ENCODE measurements at regions not wholly inside any gene's neighbourhood (a gene's known extent, or its start where the extent isn't known, plus 50 kb on each side); places are given as distances from the start of the nearest gene placed in this dataset.
A peak's percentile ranks its signal among the peaks of the same experiment; 100 is the strongest.
"Not testable (repeated sequence)": the region's sequence is repeated elsewhere in the genome, so short reads cannot be mapped to it uniquely, and the experiment has no call there.

- DNase-seq (ENCODE audit: extremely low spot score in 2 of 2); H3K27me3 ChIP-seq; H3K36me3 ChIP-seq; H3K9me3 ChIP-seq; H3K4me1 ChIP-seq; intact Hi-C loops (cut with DNase I): not testable (repeated sequence)
- peak overlapping the region; percentile 33 to 40 for H3K4me3 ChIP-seq
- H3K27ac ChIP-seq, result peak overlapping the region; percentile 33
- peak; percentile 43 to 71 for TF ChIP-seq POLR2AphosphoS5 (IDR thresholded peaks at IDR 0.05; ENCODE audit: insufficient read depth in 1 of 2, low read depth in 1 of 2)
Observed at GRCh38 chr2:132347041-132347780, 69.4 kb upstream of the GPR39 start.

GRCh38 chr2:132349092-132349687, 67.4 kb upstream of the GPR39 start:
- intact Hi-C loops (cut with DNase I); DNase-seq (ENCODE audit: extremely low spot score in 2 of 2): not testable (repeated sequence)

GRCh38 chr2:132351668-132352067, 64.9 kb upstream of the GPR39 start:
- H3K9me3 ChIP-seq; H3K27me3 ChIP-seq; H3K36me3 ChIP-seq; H3K4me1 ChIP-seq; DNase-seq (ENCODE audit: extremely low spot score in 2 of 2); H3K27ac ChIP-seq; intact Hi-C loops (cut with DNase I): not testable (repeated sequence)
- peak overlapping the region in 1 of 2 donors; percentile 50 for H3K4me3 ChIP-seq

More at GRCh38 chr2:132349092-132349687, 67.4 kb upstream of the GPR39 start:
- not testable (repeated sequence) for H3K4me3 ChIP-seq, H3K36me3 ChIP-seq, H3K9me3 ChIP-seq, H3K27ac ChIP-seq, H3K27me3 ChIP-seq, H3K4me1 ChIP-seq
- peak in 2 of 3 experiments; percentile 27 to 60 for TF ChIP-seq CTCF (IDR thresholded peaks at IDR 0.05)

- DNase-seq (ENCODE audit: extremely low spot score in 2 of 2); H3K4me1 ChIP-seq; H3K36me3 ChIP-seq; intact Hi-C loops (cut with DNase I); H3K9me3 ChIP-seq; H3K27me3 ChIP-seq; H3K27ac ChIP-seq: not testable (repeated sequence)
- H3K4me3 ChIP-seq, result peak overlapping the region; percentile 50 to 57
Observed at GRCh38 chr2:132352481-132353001, 64.1 kb upstream of the GPR39 start.

- intact Hi-C loops (cut with DNase I); H3K36me3 ChIP-seq; H3K27me3 ChIP-seq; H3K9me3 ChIP-seq; DNase-seq (ENCODE audit: extremely low spot score in 2 of 2); H3K4me1 ChIP-seq: not testable (repeated sequence)
- peak overlapping the region; percentile 50 to 57 for H3K4me3 ChIP-seq
- peak in 1 of 2 donors; percentile 42 for TF ChIP-seq POLR2AphosphoS5 (IDR thresholded peaks at IDR 0.05; ENCODE audit: insufficient read depth in 1 of 2, low read depth in 1 of 2)
- peak overlapping the region; percentile 14 for H3K27ac ChIP-seq
Observed at GRCh38 chr2:132353380-132353779, 63.2 kb upstream of the GPR39 start.

- not testable (repeated sequence) for DNase-seq (ENCODE audit: extremely low spot score in 2 of 2); H3K27me3 ChIP-seq; H3K9me3 ChIP-seq
Observed at GRCh38 chr2:132360964-132361363, 55.6 kb upstream of the GPR39 start.

GRCh38 chr2:132361498-132361897, 55.1 kb upstream of the GPR39 start:
- DNase-seq (ENCODE audit: extremely low spot score in 2 of 2); H3K4me3 ChIP-seq; intact Hi-C loops (cut with DNase I); H3K27ac ChIP-seq; H3K9me3 ChIP-seq; H3K27me3 ChIP-seq; H3K36me3 ChIP-seq; H3K4me1 ChIP-seq: not testable (repeated sequence)

More at GRCh38 chr2:132360964-132361363, 55.6 kb upstream of the GPR39 start:
- intact Hi-C loops (cut with DNase I); H3K27ac ChIP-seq; H3K36me3 ChIP-seq; H3K4me1 ChIP-seq; H3K4me3 ChIP-seq: not testable (repeated sequence)

- H3K27me3 ChIP-seq; intact Hi-C loops (cut with DNase I); DNase-seq (ENCODE audit: extremely low spot score in 2 of 2); H3K4me1 ChIP-seq; H3K36me3 ChIP-seq; H3K27ac ChIP-seq; H3K4me3 ChIP-seq; H3K9me3 ChIP-seq: not testable (repeated sequence)
Observed at GRCh38 chr2:132363352-132363751, 53.3 kb upstream of the GPR39 start.

- H3K4me3 ChIP-seq; DNase-seq (ENCODE audit: extremely low spot score in 2 of 2); H3K9me3 ChIP-seq; H3K27me3 ChIP-seq; intact Hi-C loops (cut with DNase I); H3K36me3 ChIP-seq; H3K4me1 ChIP-seq; H3K27ac ChIP-seq: not testable (repeated sequence)
Observed at GRCh38 chr2:132365963-132366362, 50.6 kb upstream of the GPR39 start.

Data from vagina (tissue), 2 donors.